HL-60 (cell line): ENCODE measurements at regions not wholly inside any gene's neighbourhood (a gene's known extent, or its start where the extent isn't known, plus 50 kb on each side); places are given as distances from the start of the nearest gene placed in this dataset.

Experiments used
- DNase-seq, 2 experiments: peaks; one replicate each; pipeline ENCODE4 v3.0.0-alpha.2; 2010 to 2020; ENCODE audit warnings: low read depth in 1 of 2, low spot score in 1 of 2
- H3K27ac ChIP-seq: fragments of 250-450 bp; sonication (Bioruptor Pico); replicated peaks from 2 replicates; pipeline ENCODE4 v1.5.1; 2020; ENCODE audit warnings: mild to moderate bottlenecking, moderate library complexity
- H3K27me3 ChIP-seq: fragments of 250-450 bp; sonication (Bioruptor Pico); 2 replicates; pipeline ENCODE4 v1.5.1; 2021; ENCODE audit warnings: mild to moderate bottlenecking, moderate library complexity; ENCODE audit not compliant: insufficient read depth, poor library complexity, severe bottlenecking
- H3K4me3 ChIP-seq: replicated peaks from 2 replicates; pipeline ENCODE4 v1.5.1; 2011; ENCODE audit warnings: mild to moderate bottlenecking, control low read depth, low read length; ENCODE audit not compliant: insufficient read depth
- GABPA ChIP-seq: IDR thresholded peaks from 2 replicates; pipeline ENCODE4 v1.6.1; 2012; ENCODE audit warnings: low read depth
- POLR2AphosphoS5 ChIP-seq: IDR thresholded peaks from 2 replicates; pipeline ENCODE4 v1.6.1; 2012; ENCODE audit warnings: low read depth
- SPI1 ChIP-seq: IDR thresholded peaks from 2 replicates; pipeline ENCODE4 v1.6.1; 2012; ENCODE audit warnings: low read depth, mild to moderate bottlenecking, borderline replicate concordance
- TF ChIP-seq, protein P1 (sequence below): IDR thresholded peaks from 2 replicates; pipeline ENCODE4 v1.6.1; 2012; ENCODE audit warnings: low read depth; ENCODE audit not compliant: insufficient replicate concordance
- TF ChIP-seq, protein P2 (sequence below): IDR thresholded peaks from one replicate; pipeline ENCODE4 v1.5.1; 2011; ENCODE audit warnings: low read length, control low read depth, inconsistent platforms; ENCODE audit not compliant: insufficient read depth

DNA sequence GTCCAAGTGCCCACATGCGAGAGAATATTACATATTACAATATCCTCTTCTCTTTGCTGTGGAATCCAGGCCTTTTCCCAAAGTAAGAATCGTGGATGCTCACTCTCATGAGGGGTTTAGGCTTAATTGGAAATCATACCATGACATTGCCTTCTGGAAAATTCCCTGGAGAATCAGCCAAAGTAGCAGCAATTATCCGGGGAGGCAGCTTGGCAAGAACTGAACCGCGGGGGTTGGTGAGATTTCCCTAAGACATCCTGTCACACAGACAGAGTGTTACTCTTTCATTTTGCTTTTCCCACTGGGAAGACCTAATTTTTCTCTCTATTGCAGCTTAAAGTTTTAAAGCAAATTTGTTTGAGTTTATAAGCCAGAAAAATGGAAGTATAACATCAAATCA lies 463.6 kb upstream of the DPP6 start:
- TF ChIP-seq, protein P1, sequence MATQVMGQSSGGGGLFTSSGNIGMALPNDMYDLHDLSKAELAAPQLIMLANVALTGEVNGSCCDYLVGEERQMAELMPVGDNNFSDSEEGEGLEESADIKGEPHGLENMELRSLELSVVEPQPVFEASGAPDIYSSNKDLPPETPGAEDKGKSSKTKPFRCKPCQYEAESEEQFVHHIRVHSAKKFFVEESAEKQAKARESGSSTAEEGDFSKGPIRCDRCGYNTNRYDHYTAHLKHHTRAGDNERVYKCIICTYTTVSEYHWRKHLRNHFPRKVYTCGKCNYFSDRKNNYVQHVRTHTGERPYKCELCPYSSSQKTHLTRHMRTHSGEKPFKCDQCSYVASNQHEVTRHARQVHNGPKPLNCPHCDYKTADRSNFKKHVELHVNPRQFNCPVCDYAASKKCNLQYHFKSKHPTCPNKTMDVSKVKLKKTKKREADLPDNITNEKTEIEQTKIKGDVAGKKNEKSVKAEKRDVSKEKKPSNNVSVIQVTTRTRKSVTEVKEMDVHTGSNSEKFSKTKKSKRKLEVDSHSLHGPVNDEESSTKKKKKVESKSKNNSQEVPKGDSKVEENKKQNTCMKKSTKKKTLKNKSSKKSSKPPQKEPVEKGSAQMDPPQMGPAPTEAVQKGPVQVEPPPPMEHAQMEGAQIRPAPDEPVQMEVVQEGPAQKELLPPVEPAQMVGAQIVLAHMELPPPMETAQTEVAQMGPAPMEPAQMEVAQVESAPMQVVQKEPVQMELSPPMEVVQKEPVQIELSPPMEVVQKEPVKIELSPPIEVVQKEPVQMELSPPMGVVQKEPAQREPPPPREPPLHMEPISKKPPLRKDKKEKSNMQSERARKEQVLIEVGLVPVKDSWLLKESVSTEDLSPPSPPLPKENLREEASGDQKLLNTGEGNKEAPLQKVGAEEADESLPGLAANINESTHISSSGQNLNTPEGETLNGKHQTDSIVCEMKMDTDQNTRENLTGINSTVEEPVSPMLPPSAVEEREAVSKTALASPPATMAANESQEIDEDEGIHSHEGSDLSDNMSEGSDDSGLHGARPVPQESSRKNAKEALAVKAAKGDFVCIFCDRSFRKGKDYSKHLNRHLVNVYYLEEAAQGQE = no peak
- TF ChIP-seq, protein P2, sequence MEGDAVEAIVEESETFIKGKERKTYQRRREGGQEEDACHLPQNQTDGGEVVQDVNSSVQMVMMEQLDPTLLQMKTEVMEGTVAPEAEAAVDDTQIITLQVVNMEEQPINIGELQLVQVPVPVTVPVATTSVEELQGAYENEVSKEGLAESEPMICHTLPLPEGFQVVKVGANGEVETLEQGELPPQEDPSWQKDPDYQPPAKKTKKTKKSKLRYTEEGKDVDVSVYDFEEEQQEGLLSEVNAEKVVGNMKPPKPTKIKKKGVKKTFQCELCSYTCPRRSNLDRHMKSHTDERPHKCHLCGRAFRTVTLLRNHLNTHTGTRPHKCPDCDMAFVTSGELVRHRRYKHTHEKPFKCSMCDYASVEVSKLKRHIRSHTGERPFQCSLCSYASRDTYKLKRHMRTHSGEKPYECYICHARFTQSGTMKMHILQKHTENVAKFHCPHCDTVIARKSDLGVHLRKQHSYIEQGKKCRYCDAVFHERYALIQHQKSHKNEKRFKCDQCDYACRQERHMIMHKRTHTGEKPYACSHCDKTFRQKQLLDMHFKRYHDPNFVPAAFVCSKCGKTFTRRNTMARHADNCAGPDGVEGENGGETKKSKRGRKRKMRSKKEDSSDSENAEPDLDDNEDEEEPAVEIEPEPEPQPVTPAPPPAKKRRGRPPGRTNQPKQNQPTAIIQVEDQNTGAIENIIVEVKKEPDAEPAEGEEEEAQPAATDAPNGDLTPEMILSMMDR = no peak
- TF ChIP-seq GABPA (no peak), POLR2AphosphoS5 (no peak), SPI1 (no peak)
- H3K27me3 ChIP-seq = no peaks in the 10 kb centered on the region
- H3K4me3 ChIP-seq = no peak overlapping the region
- no peak for DNase-seq
- no peak overlapping the region for H3K27ac ChIP-seq

DNA sequence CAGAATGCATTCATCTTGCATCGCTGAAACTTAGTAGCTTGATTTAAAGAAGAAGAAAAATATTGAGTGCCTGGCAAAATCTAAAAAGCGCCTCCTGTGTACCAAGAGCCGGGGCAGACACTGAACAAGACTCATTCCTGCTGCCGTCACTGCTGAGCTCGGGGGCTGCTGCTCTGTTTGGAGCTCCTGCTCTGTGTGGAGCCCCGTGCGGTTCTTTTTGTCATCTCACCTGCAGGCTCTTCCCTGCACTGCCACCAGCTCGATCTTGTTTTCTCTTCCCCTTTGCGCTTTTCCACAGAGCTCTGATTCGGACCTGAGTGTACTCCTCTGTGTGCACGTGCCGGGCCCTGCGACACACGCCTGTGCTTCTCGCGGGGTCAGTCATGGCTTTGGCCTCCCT lies 462.1 kb upstream of the DPP6 start:
- Histone ChIP-seq H3K27ac (no peak overlapping the region), H3K27me3 (no peaks in the 10 kb centered on the region), H3K4me3 (no peak overlapping the region)
- TF ChIP-seq POLR2AphosphoS5 (no peak), SPI1 (no peak), GABPA (no peak)
- TF ChIP-seq, protein P2 = no peak
- TF ChIP-seq, protein P1 = no peak
- DNase-seq = no peak

DNA sequence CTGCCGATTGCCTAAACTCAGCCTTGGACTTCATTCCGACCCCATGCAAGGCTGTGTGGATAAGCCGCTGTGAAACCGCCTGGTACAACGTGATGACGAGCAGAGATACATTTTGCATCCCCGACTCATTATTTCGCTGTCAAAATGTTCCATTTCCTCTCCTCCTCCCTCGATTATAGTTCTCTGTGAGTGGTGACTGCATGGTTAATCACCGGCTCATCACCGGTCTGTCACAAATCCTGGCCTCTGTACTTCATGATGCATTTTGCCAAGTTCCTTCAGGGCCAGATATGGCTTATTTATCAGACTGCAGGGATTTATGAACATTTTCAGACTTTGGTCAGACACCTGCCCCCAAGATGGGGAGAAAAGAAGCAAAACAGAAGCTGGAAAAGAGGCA lies 461.6 kb upstream of the DPP6 start:
- no peak overlapping the region for H3K27ac ChIP-seq
- no peak for DNase-seq
- no peaks in the 10 kb centered on the region for H3K27me3 ChIP-seq
- H3K4me3 ChIP-seq = no peak overlapping the region
- TF ChIP-seq GABPA (no peak), SPI1 (no peak)

DNA sequence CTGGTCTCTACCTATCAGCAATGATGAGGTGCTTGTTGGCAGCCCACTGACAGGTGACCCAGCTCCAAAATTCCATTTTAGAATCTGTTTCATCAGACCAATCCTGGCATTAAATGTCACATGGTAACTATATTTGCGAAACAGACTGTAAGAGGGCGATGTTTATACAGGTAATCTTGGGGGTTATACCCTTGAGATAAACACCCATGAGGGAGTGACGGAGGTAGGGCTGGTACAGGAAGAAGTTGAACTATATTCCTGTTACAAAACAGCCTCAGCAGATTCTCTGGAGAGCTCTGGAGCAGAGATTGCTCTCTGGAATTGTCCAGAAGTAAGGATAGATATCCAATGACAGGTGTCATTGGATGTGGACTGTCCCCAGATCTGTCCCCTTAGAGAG lies 444.8 kb upstream of the DPP6 start:
- Histone ChIP-seq H3K27ac (no peak overlapping the region), H3K27me3 (no peaks in the 10 kb centered on the region), H3K4me3 (no peak overlapping the region)
- TF ChIP-seq, protein P2 = no peak
- TF ChIP-seq POLR2AphosphoS5 (no peak), GABPA (no peak), SPI1 (no peak)
- TF ChIP-seq, protein P1 = no peak
- DNase-seq = no peak
